Right lobe of liver (tissue), 6 donors: ENCODE measurements at regions not wholly inside any gene's neighbourhood (a gene's known extent, or its start where the extent isn't known, plus 50 kb on each side); places are given as distances from the start of the nearest gene placed in this dataset.

ENCODE experiments used
- ATAC-seq, 4 donors: fragments of 200-7000 bp; cut with Tn5 transposase; one replicate each; pipeline ENCODE4 v1.9.1; 2020; ENCODE audit warnings: mild to moderate bottlenecking in 4 of 4, moderate library complexity in 4 of 4
- DNase-seq, 3 donors: peaks; one replicate each; pipeline ENCODE4 v3.0.0-alpha.2; 2020
- H3K27ac ChIP-seq, 3 donors: fragments of 200-600 bp; one replicate each; pipeline ENCODE4 v1.8.0; 2022
- H3K27me3 ChIP-seq, 2 donors: fragments of 200-600 bp; one replicate each; pipeline ENCODE4 v1.8.0; 2022
- H3K36me3 ChIP-seq, 4 donors: fragments of 200-600 bp; sonication (generic) in 1 of 4; one replicate each; pipeline versions ENCODE4 v1.5.1 to v1.8.0; 2017 to 2022; ENCODE audit warnings: control low read depth in 1 of 4
- H3K4me1 ChIP-seq, 4 donors: fragments of 200-600 bp; sonication (generic) in 1 of 4; one replicate each; pipeline versions ENCODE4 v1.5.1 to v1.8.0; 2017 to 2022; ENCODE audit warnings: control low read depth in 1 of 4
- H3K4me3 ChIP-seq, 3 donors: fragments of 200-600 bp; one replicate each; pipeline ENCODE4 v1.8.0; 2022
- H3K9me3 ChIP-seq, 4 donors: fragments of 200-600 bp; sonication (generic) in 1 of 4; one replicate each; pipeline versions ENCODE4 v1.5.1 to v1.8.0; 2017 to 2022; ENCODE audit warnings: control low read depth in 1 of 4
- CTCF ChIP-seq, 4 donors: fragments of 200-600 bp in 3 of 4; fragments of 450-650 bp in 1 of 4; IDR thresholded peaks; one replicate each; pipeline versions ENCODE4 v1.5.1 to v1.8.0; 2016 to 2022; ENCODE audit warnings: antibody characterized with exemption in 4 of 4, mild to moderate bottlenecking in 2 of 4
- POLR2A ChIP-seq: fragments of 450-650 bp; IDR thresholded peaks from one replicate; pipeline ENCODE4 v1.6.1; 2017; ENCODE audit warnings: antibody characterized with exemption, mild to moderate bottlenecking
- WGBS: methylation state at CpG from one replicate; pipeline ENCODE4 v1.1.6; 2018; ENCODE audit warnings: low coverage, low lambda C conversion rate; ENCODE audit not compliant: insufficient coverage; ENCODE audit errors: missing lambda C conversion rate; 5-methylcytosine and 5-hydroxymethylcytosine counted together
- intact Hi-C, 2 donors: fragments of 100-400 bp; cut with DNase I; formaldehyde crosslinking; loops; one replicate each; pipeline versions ENCODE4 v1.11.2 to v1.14.1; 2022
- donor health status: DM: no; HTN: yes; CAD: no.
- donor health status: DM: no; HTN: no; CAD: no.
- donor health status: DM: no; HTN: no; CAD: no.
- donor health status: DM: no; HTN: yes; CAD: no.
- donor health status: DM: no; HTN: yes; CAD: no.

DNA sequence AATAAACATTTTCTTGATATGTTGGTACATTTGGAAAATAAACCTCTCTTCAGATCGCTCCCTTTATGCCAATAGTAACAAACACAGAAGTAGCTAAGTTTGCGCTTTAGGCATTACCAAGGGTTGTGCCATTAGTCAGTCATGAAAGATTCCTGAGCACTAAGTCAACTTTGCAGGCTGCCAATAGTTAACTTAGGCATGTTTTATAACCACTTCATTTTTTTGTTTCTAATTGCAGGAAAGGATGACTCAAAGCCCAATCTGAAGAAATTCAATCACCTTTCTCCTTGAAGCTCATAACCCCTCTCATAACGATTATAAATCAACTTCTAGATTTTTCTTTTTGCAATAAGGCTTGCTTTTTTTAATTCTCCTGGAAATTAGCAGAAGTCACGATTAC lies 517.0 kb downstream of the AGTPBP1 start:
- ATAC-seq: no peak
- Histone ChIP-seq H3K27ac (no peak overlapping the region), H3K4me3 (no peak overlapping the region), H3K9me3 (no peaks in the 10 kb centered on the region), H3K27me3 (no peaks in the 10 kb centered on the region), H3K4me1 (no peaks in the 10 kb centered on the region), H3K36me3 (no peaks in the 10 kb centered on the region)
- intact Hi-C loops: no loop called here
- DNase-seq: no peak
- WGBS: 44% methylated on average over 4 of the region's 4 CpGs
- TF ChIP-seq POLR2A (no peak), CTCF (IDR thresholded peaks at IDR 0.05) (no peak)

GRCh38 chr9:85224301-85224700 lies 517.5 kb downstream of the AGTPBP1 start:
- Histone ChIP-seq H3K4me3 (no peak overlapping the region), H3K9me3 (no peaks in the 10 kb centered on the region), H3K36me3 (no peaks in the 10 kb centered on the region), H3K27ac (no peak overlapping the region), H3K27me3 (no peaks in the 10 kb centered on the region), H3K4me1 (no peaks in the 10 kb centered on the region)
- DNase-seq (no peak), ATAC-seq (no peak)
- intact Hi-C loops: no loop called here
- WGBS: 50% methylated on average over 1 of the region's 2 CpGs
- TF ChIP-seq CTCF (IDR thresholded peaks at IDR 0.05): no peak
- no peak for TF ChIP-seq POLR2A

- no peak for ATAC-seq
- no peaks in the 10 kb centered on the region for H3K36me3 ChIP-seq
- 70% methylated on average over 2 of the region's 2 CpGs for WGBS
- H3K9me3 ChIP-seq: no peaks in the 10 kb centered on the region
- no peak overlapping the region for H3K4me3 ChIP-seq
- intact Hi-C loops: no loop called here
- H3K4me1 ChIP-seq: no peaks in the 10 kb centered on the region
- H3K27ac ChIP-seq: no peak overlapping the region
- no peak for DNase-seq
- no peak for TF ChIP-seq CTCF (IDR thresholded peaks at IDR 0.05)
- no peaks in the 10 kb centered on the region for H3K27me3 ChIP-seq
Measured at GRCh38 chr9:85223506-85224125, 518.1 kb downstream of the AGTPBP1 start.

DNA sequence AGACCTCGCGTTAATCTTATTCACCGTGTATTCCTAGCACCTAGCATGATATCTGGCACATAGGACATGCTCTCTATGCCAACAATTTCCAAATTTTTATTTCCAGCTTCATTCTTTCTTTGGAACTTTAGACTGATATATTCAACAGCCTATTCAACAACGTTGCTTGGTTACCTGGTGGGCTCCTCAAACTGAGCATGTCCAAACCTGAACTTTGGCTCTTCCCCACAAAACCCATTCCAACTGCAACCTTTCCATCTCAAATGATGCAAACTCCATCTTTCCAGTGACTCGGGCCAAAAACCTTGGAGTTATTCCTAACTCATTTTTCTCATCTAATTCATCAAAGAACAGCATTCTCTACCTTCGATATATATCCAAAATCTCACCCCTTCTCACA lies 525.2 kb downstream of the AGTPBP1 start:
- Histone ChIP-seq H3K4me1 (no peaks in the 10 kb centered on the region), H3K4me3 (no peak overlapping the region), H3K27ac (no peak overlapping the region), H3K36me3 (no peaks in the 10 kb centered on the region), H3K27me3 (no peaks in the 10 kb centered on the region), H3K9me3 (no peaks in the 10 kb centered on the region)
- 62% methylated on average over 6 of the region's 6 CpGs for WGBS
- no peak for DNase-seq
- intact Hi-C loops: no loop called here
- TF ChIP-seq CTCF (IDR thresholded peaks at IDR 0.05) (no peak), POLR2A (no peak)
- no peak for ATAC-seq

DNA sequence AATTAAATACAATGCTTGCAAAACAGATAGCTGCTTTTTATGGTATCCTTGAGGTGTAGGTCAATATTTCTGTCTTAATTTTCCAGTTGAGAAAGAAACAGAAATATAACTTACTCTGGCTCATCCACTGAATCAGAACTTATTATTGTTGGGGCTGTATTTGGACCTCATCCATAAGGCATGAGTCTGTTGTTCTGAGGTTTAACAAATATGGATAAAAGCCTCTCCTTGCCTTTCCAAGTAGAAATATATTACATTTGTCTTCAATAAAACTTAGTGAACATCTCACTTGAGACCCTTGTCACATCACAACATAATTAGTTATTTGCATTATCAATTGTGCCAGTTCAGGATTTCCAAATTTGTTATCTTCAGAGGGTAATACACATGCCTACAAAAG lies 525.8 kb downstream of the AGTPBP1 start:
- Histone ChIP-seq H3K4me1 (no peaks in the 10 kb centered on the region), H3K4me3 (no peak overlapping the region), H3K27me3 (no peaks in the 10 kb centered on the region), H3K9me3 (no peaks in the 10 kb centered on the region), H3K27ac (no peak overlapping the region), H3K36me3 (no peaks in the 10 kb centered on the region)
- DNase-seq (no peak), ATAC-seq (no peak)
- intact Hi-C loops: no loop called here
- TF ChIP-seq CTCF (IDR thresholded peaks at IDR 0.05) (no peak), POLR2A (no peak)
